GM04504 (cell line): ENCODE measurements at regions not wholly inside any gene's neighbourhood (a gene's known extent, or its start where the extent isn't known, plus 50 kb on each side); places are given as distances from the start of the nearest gene placed in this dataset.

ENCODE experiments used
- DNase-seq: peaks from one replicate; pipeline ENCODE4 v3.0.0-alpha.2; 2012; ENCODE audit warnings: low read depth

DNA sequence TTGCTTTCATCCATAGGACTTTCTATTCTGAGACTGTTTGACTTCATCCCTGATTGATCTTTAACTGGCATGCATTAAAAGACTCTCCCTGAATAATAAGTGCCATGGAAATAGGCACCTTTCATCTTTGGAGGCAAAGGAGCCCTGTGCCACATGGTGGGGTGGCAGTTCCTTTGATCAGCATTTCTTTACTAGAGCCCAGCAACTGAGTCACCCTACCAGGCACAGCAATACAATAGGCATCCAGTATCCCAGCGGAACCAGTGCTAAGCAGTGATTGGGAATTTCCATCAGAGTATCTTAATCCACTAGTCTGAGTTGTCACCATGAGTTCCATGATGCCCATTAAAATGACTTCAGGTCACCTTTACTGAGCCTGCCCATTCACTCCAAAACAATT, 476.1 kb upstream of the MPDZ start:
- no peak for DNase-seq

DNA sequence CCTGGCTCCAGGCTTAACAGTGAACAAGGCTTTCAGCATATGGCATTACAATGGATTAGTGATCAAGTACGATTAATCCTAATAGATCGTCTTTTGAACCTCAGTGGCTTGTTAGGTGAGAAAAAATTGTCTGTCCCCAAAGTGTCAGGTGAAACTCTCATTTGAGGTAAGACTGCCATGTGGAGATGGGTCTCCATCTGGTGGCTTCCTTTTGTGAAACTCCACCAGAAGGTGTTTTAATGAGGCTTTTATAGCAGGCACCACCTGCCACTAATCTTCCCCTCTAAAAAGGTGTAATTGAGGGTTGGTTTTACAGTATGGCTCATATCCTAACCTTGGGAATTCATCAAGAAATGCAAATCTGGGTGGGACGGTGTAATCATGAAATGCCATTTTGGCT, 471.1 kb upstream of the MPDZ start:
- DNase-seq: no peak

DNA sequence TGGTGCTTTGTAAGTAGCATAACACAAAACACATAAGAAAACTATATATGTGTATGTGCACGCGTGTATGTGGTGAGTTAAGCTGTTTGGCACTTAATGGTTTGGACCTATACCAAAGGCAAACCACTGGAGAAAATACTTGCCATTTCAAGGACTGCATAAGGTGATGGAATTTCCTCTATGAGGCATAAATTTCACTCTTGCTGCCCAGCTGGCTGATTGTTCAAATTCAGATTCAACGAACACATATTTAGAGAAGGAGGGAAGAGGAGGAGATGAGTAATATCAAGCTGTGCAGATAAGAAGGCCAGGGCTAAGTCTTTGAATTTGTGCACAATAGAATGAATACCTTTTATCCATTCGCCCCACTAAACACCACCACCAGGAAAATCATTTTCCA, 470.6 kb upstream of the MPDZ start:
- peak; percentile 1 for DNase-seq

DNA sequence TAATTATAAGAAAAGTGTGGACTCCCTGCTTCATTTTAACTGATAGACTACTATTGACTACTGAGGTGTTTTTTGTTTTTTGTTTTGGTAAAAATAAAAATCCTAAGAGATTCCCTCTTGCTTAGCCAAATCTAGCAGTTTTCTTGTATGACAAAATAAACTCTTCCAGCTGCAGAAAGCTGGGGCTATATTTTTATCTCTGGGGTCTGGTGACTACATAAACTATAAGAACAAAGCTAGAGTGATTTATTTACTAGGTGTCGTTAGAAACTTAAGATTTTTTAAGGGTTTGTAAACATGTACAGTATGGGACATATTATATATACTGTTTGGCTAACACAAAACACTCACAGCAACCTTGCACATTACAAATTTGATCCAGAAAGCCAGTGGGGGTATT, 467.4 kb upstream of the MPDZ start:
- DNase-seq: no peak

DNA sequence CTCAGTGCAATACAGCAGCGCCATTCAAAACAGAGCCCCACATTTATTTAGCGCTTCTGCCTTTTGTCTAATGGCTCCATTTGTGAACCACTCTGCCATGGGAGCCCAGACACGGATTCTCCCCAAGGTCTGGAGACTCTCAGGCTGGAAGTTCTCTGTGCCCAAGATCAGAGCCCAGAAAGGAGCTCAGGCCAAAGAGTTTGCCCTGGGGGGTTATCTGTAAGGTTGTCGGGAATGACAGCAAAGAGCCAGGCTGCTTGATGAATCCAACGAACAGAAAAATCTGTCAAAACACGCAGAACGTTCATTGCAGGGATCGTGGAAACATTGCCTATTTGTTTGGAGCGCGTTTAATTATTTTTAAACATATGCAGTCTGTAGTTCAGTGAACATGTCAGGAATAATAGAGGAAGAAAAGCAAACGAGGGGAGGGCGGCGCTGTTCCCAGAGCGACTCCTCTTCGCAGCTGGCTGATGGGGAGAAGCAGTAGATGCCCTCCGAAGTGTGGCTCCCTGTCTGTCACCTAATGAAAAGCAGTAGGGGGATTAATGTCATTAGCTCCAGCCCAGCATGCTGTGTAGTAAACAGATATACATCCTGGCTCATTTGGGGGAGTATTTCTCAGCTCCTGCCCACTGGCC, 464.9 kb upstream of the MPDZ start:
- DNase-seq: no peak

DNA sequence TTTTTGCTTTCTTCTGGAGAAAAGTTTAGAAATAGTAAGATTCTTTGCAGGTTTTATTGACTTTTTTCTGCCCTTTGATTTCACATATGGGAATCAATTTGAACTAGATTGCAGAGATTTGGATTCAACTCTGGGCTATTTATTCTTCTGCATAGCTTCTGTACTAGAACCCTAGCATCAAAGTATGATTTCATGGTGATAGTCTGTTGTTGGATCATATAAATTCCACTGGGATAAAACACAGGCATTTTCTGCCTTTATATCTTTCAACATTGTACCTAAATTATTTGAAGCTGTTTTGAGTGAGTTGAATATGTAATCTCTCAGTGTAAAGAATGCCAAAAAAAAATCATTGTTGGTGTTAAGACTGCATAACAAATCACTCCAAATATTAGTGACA, 458.4 kb upstream of the MPDZ start:
- no peak for DNase-seq

DNA sequence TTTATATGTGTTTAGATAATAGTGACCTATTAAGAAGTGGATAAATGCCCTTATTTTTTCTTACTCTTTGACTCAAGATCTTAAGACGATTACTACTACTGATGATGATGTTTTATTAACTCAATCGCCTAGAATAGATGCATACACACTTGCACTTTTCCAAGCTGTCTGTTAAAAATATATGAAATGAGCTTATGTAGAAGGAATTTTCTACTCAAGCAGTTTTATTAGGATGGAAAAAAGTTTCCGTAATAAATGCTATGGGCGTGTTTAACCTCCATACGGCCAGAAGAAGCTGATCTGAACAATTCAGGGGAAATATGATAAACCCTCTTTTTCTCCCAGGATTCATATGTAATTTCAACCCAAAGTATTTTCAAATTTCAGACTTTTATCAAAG, 455.7 kb upstream of the MPDZ start:
- no peak for DNase-seq

DNA sequence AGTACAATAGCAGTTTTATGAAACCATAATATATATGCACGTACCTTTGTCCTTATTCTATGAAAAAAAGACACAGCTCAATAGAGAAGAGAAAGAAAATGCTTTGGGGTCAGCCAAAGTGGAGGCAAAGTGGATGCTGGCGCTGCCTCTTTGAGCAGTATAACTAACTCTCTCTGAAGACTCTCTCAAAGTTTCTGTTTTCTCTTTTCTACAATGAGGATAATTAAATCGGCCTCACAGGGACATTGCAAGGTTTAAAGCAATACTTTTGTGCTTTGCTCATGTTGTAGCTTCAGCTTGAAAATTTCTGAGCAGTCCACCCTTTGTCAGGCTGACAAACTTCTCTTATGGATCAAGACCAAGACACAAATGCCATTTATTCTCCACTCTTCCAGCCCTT, 455.1 kb upstream of the MPDZ start:
- no peak for DNase-seq

DNA sequence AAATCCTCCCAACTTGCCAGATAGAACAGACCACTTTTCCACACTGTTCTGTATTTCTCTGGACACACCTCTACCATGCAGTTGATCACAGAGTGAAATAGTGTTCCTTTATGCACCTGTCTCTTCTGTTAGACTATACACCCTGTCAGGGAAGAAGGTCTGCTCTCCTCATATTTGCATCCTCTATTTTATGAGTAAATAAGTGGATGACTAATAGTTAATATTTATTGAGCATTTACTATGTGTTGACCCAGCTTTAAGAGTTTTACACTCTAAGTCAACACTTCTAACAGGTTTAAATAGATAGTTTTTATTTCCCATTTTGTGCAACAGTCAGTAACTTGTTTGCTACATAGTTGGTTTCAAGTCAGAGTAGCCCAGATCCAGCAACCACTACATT, 452.8 kb upstream of the MPDZ start:
- no peak for DNase-seq

DNA sequence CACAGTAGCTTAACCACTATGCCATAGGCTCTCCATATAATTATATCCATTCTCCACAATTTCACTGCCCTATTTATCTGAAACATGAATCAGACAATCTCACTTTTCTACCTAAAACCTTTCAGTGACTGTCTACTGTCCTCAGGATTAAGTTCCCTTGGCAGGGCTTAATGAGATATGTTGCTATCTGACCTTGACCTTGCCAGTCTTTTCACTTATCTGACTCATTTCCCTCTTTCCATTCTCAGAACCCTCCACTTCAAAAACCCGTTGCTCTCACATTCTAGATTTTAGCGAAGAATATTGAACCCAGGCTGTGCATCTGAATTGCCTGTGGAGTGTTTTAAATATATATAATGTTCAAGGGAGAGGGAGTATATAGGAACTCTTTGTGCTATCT, 452.1 kb upstream of the MPDZ start:
- DNase-seq: no peak

DNA sequence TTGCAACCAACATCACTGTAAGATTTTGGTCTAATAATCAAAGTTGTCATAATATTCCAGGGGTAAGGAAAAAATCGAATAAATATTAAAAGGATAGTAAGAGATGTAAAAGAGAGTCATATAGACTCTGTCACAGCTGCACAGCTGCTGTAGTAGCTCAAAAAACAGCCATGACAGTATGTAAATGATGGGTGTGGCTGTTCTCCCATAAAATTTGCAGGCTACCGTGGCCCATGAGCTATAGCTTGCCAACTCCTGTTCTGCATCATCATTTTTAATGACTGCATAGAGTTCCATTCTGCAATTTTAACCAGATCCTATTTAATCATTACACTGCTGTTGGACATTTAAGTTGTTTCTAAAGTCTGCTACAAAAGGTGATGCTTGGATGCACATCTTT, 450.5 kb upstream of the MPDZ start:
- DNase-seq: no peak

DNA sequence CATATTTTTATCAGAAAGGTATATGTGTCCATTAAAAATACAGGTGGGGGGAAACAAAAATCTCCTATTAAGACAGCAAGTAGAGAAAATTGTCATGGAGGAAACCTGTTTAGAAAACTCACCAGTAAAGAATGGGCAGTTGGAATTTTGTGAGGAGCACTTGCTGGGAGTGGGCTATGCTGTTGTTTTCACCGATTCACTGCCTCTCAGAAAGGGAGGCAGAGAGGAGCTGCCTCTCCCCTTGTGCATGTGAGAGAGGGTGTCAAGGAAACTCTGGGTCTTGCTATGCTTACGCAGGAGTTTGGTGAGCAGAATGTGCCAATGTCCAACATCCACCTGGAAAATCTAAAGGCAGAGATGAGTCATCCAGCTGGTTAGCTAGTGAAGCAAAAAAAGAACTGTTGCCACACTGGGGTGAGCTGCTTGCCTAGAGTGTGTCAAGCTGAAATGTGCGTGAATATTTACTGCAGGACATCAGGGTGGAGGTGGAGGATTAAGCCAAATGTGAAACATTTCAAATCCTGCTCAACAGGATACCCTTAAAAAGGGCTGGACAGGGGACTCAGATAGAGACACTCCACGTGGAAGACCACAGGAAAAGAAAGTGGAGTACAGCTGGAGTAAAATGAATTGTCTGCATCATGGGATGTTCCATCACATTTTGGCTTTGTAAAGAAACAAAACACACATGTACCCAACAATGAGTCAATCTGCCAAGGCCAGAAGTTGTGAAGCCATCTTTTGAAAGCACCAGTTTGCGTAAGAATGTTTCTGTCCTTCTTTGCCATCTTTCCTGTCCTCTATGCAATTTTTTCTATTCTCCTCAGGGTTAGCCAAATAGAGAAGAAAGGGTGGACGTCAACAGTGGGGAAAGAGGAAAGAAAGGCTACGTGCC, 449.7 kb upstream of the MPDZ start:
- no peak for DNase-seq

DNA sequence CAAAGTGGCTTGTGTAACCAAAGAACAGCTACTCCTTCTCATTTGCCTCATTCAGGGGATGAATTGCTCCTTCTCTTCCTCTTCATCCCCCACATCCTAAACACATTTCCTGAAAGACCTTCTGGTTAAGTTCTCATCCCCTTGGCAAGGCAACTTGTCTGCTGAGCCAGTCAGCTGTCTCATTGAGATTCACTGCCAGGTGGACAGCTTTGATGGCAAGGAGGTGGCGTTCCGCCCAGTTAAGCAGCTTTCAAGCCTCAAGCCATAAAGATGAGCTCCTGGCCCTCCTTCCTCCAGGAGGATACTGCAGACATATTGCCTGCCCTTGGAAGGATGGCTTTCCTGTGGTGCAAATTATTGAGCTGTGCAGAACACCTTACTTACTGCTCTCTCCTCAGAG, 448.6 kb upstream of the MPDZ start:
- no peak for DNase-seq

DNA sequence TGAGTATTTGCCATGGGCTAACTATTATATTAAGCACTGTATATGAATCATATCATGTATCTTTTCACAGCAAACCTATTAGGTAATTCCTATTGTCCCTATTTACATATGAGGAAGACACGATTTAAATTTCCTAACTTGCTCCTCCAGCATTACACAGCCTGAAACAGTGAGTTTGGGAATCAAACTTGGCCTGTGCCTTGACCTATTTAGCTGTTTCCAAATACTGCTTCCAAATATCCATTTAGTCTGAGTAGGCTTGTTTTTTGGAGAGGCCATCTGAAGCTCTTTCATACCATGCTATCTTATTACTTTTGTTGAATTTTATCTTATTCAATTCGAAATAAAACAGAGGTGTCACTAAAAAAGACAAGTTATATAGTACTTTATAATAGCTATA, 447.3 kb upstream of the MPDZ start:
- DNase-seq: no peak

DNA sequence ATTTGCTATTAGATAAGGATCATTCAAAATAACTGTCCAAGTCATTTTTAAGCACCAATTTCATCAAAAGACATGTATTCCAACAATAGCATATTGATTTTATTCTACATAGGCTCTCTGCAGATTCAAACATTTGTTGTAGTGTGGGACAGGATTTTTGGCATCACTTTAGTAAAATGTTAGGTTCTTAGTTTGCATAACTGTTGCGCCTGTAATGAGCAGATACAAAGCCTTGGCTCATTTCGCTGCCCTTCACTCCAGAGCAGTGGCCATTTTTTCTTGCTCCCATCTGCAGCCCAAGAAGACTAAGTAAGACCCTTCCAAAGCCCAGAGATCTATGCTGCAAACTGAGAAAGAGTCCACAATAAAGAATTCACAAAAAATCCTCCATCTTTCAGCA, 446.0 kb upstream of the MPDZ start:
- no peak for DNase-seq

DNA sequence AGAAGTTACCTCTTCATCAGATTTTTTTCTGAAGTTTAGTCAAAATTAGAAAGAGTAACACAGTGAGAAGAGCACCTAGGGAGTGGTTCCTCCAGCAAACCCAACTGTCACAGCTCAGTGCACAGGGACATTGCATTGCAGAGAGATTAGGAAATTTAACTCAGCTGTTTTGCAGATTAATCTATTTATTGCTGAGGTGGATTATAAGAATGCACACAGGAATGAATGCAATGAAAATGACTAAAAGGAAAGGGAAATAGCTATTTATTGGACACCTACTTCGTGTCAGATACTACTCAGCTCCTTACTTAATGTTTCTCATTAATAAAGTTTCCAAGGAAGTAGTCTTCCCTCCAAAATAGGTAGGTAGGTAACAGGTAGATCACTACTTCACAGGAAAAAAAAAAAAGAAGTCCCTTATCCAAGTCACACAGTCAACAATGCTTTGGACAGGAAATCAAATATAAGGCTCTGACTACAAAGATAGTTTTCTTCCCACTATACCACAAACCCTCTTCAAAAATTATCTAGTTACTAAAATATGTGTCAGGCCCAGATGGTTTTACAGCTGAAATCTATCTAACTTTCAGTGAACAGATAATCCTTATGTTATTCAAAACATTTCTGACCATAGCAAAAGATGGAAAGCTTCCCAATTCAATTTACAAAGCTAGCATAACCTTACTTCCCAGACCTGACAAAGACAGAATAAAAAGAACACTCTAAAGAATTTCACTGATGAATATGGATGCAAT, 442.2 kb upstream of the MPDZ start:
- DNase-seq: no peak

DNA sequence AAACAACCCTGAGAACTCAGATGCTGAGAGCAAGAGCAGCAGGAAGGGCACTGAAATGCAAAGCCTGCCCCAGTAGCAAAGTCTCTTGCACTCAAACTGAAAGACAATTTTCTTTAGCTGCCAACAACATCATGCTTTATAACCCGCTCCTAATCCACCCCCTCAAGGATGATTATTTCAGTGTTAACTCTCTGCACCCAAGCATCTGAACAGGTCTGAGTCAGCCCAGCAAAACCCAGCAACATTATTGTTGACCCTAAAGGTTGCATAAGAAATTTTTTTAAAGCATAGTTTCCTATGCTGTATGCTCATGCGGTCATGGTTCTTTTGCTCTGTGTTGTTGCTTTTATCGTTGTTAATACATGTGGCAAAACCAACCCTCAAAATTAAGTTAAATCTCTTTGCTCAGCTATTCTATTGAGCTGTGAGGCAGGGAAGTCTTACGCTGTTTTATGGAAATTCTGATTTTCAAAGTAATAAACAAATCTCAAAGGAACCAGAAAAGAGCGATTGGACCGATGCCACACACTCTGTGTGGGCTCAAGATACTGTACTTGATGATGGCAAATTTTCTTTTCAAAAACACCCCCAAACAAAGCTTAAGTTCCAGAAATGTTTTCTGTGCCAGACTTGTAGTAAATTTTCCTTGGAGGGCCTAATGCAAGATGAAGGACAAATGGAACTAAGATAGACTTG, 440.6 kb upstream of the MPDZ start:
- DNase-seq: no peak

DNA sequence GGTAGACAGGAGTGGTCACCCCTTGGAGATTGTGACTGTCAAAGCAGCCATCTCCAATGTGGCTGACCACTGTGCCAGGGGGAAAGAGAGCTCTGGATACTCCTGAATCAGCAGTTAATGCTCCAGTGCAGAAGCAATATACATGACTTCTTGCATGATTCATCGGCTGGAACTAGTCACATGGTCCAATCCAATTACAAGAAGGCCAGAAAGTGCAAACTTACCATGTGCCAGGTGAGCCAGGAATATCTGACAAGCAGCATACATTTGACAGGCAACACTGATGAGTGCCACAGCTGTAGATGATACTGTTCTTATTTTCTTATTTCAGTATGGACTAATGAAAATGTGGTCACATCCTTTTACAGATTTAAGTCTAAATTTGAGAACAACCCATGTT, 440.0 kb upstream of the MPDZ start:
- no peak for DNase-seq

DNA sequence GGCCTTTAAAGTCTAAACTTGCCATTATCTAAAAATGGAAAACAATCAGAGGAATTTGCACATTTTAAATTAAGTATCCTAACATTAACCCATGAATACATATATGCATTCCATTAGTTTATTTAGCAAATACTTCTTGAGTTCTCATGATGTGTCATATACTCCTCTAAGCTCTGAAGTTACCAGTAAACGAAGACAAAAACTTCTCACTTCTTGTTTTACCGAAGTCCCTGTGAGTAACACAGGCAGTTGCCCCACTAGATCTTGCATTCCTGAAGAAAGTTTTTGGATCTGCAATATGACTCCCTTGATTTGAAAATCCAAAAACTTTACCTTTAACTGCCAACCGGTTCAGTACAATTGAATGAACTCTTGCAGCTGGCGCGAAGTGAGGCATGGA, 439.0 kb upstream of the MPDZ start:
- DNase-seq: no peak

DNA sequence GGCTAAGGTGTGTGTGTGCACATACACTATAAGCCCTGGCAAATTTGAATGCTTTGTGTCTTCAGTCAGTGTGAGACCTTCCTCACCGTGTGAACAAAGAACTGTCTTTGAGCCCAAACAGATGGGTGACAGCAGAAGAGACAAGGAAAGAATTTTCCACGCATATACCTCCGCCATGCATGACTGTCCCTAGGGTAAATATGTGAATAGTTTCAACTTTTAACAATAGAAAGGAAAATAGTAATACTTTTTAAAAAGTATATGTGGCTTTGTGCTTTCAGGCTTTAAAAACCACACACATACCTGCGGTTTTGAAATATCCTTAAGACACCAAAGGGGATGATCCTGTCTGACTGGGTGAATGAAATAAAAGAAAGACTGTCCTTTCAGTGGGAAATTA, 438.6 kb upstream of the MPDZ start:
- no peak for DNase-seq

DNA sequence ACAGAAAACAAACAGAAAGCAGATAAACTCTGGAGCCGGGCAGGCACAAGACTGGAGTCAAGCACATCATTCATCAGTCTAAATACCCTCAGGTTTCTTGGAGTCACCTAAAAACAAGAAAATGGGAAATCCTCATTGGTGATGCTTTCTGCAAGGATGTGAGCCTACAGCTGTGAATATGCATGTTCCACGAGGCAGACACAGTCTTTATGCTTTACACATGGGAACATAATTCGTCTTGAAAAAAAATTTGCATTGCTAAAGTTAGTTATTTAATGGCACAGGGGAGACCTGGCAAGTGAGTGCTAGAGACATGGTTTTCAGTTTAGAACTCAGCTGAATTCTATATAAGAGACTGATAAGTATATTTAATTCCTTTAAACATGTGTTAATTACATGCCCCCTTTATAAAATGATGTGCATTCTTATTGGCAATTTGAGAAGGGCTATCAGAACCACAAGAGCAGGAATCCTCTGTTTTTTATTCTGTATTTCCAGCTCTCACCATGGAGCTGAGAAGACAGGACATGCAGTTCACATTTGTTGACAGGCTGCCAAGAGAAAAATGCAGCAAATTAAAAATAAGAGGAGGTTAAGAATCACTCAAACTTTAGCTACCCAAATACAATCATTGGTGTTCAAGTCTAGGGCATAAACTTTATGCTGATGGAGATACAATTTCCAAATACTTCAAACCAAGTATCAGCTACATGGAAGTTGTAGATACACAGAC, 438.0 kb upstream of the MPDZ start:
- DNase-seq: no peak
